ENCODE measurements at regions not wholly inside any gene's neighbourhood (a gene's known extent, or its start where the extent isn't known, plus 50 kb on each side); places are given as distances from the start of the nearest gene placed in this dataset.
"Not testable (repeated sequence)": the region's sequence is repeated elsewhere in the genome, so short reads cannot be mapped to it uniquely, and the experiment has no call there.

DNA sequence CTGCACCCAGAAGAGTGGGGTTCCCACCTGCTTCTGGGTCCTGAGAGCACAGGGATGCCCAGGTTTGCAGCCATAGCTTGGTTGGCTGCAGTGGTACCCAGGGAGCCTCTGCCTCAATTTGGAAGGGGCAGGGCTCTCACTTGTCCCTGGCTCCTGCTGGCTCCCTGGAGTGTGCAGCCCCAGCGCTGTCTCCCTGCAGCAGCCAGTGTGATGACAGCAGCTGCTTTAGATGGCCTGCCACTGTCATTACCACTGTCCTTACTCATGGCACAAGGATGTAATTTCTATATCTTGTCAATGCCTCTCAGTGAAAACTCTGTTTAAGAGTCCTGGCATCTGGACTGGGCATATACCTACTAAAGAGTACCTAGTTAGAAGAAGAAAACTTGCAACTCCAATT is 250.9 kb downstream of the KIF20B start:
- no peak for DNase-seq (ENCODE audit: low read depth)

DNA sequence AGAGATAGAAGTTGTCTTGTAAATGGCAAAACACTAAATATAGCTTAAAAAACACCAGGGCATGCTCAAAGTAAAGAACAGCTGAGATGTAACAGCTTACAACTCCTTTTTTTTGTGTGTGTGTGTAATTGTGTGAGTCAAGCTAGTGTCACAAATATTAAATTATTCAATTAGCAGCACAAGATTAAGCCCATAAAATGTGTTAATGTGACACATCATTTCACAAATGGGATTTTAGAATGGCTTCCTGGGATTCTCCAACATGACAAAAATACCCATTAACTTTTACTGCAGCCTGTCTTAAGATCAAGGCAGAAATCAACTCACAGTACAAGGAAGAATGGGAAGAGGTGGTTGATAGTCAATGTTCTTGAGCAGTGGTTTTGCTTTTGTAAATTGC is 251.4 kb downstream of the KIF20B start:
- DNase-seq (ENCODE audit: low read depth) = no peak

DNA sequence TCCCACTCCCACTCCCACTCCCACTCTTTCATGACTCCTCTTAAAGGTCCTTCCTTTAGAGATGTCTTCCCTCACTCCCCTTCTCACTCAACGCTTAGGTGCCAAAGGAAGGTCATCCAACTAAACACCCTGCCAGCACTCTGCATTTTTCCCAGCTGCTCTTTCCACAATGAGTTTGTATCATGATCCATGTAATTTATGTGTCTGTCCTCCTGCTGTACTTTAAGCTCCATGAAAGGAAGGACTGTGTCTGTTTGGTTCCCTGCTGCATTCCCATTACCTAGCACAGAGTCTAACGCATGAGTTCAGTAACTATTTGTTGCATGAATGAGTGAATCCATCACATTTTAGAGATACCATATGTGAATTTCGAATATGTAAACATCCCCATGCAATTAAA is 252.7 kb downstream of the KIF20B start:
- DNase-seq (ENCODE audit: low read depth) = no peak

DNA sequence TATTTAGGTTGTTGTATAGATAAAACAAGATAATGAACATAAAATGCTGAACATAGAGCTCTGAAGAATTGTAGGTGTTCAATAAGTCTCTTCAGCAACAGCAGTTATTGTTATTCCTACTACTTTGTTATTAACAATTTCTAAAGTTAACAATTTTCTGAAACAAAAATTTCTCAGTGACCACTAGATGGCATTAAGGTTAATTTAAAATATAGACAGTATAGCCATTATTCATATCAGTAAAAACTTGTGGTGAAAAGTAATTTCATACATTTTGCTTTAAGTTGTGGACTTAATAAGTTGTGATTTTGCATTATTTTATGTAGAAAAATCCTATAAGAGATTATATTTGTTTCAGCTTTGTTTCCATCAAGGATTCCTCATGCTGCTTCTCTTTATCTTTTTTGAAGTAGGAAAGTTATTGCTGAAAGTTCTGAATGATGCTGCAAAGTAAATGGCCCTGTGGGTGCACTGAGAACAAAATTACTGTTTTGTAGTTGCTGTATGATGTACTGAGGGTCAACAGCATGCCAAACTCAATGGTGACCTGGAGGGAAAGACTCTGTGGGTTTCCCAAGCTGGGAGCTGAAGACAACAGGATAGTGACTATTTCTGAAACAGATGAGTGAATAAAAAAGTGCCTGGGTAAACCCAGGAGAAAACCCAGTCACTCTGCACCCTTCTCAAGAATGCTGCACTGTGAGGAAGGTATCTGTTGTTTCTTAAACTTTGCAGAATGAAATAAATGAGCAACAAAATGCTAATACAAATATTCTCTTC is 253.6 kb downstream of the KIF20B start:
- no peak for DNase-seq (ENCODE audit: low read depth)

DNA sequence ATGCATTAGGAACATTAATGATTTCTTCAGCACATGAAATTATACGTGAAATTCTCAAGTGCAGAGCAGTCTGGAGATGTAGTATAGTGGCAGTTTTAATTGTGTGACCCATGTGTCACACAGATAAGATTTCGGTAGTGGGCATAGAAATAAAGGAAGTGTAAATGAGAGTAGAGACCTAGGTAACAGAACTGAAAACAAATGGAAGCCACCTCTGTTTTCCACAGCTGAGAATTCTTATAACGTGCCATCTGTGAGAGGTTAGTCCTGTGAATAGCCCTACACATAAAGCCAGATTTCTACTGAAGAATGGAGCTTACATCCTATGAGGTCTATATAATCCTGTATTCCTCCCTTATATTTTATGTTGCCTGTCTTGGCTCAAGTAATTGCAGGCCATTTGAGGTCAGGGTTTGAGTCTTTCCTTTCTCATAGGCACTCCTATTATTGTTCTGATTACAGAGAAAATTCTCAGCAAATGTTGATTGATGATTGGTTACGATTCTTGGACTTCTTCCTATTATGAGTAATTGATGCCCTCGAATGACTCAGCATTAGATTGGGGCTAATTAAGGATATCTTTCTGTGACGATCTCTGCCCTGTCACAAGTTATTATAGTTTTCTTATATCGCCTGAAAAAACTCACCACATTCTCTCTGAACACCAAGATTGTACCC is 258.2 kb downstream of the KIF20B start:
- no peak for DNase-seq (ENCODE audit: low read depth)

DNA sequence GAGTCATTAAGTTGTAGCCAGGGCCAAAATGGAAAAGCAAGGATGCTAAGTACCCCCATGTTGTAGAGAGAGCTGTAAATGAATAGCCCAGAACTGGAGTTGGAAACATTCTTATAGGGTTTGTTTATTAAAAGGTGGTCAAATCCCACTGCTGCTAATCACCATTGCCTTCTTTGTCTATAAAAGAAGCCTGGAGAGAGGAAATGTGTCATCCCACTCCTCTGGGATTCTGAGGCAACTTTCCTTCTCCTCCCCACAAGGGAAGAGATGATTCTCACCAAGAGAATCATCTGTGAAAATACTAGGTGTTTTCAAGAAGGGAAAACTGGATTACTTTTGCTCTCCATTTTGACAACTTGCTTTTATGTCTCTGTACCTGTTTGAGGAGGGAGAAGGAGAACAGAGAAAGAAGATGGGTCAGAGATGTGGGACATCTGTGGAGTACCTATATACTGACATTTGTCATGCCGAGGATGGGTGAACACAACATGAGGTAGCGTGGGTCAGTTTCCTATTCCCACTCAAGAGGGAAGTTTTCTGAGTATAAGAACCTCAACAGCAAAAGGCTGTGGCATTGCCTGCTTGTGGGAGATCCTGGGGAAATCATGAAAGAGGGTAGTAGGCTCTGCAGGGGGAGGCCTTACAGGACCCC is 262.2 kb downstream of the KIF20B start:
- DNase-seq (ENCODE audit: low read depth) = no peak

DNA sequence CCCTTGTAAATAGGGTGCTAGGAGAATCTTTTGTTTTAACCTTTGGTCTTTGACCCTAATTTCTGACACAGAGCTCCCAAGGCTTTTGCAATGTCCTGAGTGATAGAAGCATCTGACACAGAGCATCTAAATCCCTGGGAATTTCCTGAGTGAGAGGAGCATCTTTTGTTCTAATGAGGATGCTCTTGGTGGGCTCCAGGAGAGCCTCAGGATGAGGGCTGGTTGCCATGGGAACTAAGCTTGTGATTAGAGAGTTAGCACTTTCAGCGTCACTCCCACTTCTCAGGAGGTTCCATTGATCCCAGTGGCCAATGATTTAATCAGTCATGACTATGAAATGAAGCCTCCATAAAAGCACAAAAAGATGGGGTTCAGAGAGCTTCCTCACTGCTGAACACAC is 264.8 kb downstream of the KIF20B start:
- no peak for DNase-seq (ENCODE audit: low read depth)

DNA sequence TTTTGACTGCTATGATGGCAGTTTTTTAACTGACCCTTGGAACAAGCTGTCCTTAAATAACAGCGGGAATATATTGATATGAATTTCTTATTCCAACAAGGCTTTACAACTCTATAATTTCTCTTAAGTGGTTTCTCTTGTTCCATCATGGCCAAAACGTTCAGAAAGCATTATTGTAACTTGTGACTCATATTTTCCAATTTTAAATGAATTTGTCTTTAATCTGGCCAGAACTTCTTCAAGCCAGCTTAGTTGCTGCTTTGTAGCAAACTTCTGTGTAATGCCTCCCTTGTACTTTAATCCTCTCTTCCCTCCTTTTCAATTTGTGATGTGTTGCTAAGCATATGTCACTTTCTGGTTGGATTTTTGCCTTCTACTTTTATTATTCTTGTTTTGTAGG is 271.9 kb downstream of the KIF20B start:
- DNase-seq (ENCODE audit: low read depth) = no peak

DNA sequence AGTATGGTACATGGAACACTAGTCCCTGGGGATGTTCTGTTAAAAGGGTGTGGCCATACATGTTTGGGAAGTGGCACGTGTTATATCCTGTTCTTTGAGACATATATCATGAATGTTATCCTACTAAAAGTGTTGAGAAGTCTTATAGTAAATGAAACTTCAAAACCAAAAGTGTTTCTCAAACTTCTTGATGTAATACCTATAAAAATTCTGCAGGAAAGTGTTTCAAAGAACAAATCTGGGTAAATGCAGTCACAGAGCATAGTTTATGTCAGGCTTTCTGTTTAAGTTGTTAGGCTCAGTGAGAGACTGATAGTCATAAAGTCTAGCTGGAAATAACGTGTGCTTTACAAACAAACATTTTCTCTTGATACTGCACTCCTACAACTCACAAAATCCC is 273.7 kb downstream of the KIF20B start:
- no peak for DNase-seq (ENCODE audit: low read depth)

DNA sequence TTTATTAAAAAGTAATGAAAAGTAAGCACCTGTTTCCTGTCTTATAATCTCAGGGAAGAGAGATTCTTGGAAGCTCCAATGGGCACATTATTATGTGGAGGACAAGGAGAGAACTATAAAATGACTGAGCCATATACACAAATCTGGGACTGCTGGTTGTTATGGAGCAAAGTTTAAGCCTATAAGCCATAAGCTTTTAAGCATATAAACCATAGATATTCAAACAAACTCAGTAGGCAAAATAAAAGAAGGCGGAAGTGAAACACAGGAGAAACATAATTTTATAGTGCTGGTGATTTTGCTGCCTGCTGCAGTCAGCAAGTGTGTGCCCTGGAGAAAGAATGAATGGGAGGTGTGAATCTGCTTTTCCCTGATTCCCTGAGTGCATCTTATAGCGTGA is 274.4 kb downstream of the KIF20B start:
- no peak for DNase-seq (ENCODE audit: low read depth)

DNA sequence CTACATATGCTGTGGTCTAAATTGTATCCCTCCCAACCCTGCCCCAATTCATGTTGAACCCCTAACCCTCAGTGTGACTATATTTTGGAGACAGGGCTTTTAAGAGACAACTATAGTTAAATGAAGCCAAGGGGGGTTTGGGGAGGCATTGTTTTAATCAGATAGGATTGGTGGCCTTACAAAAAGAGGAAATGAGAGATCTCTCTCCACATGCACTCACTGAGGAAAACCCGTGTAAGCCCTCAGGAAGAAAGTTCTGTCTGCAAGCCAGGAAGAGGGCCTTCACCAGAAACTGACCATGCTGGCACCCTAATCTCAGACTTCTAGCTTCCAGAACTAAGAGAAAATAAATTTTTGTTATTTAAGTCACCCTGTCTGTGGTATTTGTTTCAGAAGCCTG is 276.7 kb downstream of the KIF20B start:
- DNase-seq (ENCODE audit: low read depth) = no peak

DNA sequence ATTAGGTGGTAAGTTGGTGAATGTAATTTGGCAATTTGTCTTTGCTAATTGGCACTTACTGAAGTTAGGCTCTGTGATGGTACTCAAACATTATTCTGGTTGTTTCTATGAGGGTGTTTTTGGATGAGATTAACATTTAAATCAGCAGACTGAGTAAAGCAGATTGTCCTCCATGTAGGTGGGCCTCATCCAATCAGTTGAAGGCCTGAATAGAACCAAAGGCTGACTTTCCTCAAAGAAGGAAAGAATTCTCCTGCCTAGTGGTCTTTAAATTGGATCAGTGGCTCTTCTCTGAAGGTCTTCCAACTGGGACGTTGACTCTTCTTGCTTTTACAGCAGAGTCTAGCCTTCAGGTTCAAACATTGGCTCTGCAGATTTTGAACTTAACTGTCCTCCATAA is 278.3 kb downstream of the KIF20B start:
- no peak for DNase-seq (ENCODE audit: low read depth)

DNA sequence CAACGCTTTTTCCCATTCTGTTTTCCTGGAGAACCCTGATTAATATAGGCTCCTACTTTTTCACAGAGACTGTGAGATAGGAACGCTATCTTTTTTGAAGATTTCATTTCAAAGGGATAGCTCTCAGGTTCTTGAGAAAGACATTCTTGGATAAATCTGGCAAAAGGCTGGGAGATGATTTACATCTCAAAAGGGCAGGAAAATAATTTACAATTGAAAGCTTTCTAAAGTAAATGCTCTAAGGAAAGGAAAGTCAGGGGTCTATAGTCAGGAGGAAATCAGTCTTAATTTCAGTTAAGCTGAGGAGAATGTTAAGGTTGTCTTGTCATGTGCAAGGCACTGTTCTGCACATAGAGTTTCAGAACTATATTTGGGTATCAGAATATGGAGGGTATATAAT is 278.8 kb downstream of the KIF20B start:
- no peak for DNase-seq (ENCODE audit: low read depth)

DNA sequence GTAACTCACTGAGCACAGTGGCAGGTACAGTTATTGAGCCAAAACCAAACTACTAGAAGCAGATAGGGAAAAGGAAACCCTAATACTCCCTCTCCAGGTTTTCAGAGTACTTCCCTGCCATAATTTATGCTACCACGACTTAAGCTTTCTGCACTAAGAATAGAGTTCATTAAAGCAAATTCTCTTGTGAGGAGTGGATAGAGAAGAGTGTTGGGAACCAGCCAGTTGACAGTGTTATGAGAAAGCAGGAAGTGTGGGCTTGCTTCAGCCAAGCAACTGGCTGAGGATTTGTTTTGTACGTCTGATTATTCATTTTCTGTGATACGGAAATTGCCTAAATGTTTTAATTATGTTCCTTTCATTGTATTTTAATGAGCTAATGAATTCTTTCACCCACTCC is 280.5 kb downstream of the KIF20B start:
- DNase-seq (ENCODE audit: low read depth) = no peak

DNA sequence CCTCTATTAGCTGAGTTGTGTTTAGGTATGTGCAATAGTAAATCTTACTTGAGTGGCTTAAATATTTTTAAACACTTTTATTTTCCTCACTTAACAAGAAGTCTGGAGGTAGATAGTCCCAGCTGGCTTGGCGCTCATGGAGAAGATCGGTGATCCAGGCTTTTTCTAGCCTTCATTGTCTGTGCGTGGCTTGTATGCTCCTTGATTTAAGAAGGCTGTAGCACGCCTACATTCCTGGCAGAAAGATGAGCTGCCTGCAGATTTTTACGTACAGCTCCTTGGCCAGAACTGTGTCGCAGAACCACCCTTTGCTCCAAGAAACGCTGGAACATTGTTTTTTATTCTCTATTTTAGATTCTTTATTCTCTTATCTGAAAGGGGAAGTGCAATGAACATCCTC is 284.1 kb downstream of the KIF20B start:
- no peak for DNase-seq (ENCODE audit: low read depth)

DNA sequence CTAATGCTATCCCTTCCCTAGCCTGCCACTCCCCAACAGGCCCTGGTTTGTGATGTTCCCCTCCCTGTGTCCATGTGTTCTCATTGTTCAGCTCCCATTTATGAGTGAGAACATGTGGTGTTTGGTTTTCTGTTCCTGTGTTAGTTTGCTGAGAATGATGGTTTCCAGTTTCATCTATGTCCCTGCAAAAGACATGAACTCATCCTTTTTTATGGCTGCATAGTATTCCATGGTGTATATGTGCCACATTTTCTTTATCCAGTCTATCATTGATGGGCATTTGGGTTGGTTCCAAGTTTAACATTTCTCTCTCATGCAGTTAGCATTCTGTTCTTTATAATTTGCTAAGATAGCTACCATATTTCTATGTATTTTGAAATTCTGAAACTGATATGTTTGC is 287.0 kb downstream of the KIF20B start:
- not testable (repeated sequence) for DNase-seq (ENCODE audit: low read depth)

DNA sequence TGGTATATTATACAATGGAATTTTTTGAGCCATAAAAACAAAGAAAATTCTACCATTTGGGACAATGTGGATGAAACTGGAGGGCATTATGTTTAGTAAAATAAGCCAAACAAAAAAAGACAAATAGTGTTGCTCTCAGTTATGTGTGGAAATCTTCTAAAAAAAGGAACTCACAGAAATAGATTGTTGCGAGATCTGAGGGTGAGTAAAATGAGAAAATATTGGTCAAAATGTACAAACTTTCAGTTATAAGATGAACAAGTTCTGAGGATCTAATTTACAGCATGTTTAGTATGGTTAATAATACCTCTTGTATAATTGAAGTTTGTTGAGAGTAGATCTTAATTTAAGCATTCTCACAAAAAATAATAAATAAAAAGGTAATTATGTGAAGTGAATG is 291.2 kb downstream of the KIF20B start:
- DNase-seq (ENCODE audit: low read depth) = no peak

DNA sequence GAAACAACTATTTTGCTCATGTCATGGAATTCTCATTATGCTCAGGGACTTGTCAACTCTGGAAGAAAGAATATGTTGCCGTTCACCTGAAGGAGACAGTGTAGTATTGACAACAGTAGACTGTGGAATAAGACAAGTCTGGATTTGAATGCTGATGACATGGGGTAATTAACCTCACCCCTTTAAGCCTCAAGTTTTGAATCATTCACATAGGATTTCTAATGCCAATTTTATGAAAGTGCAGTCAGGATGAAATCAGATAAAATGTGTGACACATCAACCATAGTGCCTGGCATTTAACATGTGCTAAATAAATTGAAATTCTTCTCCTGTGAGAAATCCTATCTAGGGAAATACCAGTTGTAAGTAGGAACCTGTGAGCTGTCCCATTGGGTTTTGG is 305.8 kb downstream of the KIF20B start:
- no peak for DNase-seq (ENCODE audit: low read depth)

DNA sequence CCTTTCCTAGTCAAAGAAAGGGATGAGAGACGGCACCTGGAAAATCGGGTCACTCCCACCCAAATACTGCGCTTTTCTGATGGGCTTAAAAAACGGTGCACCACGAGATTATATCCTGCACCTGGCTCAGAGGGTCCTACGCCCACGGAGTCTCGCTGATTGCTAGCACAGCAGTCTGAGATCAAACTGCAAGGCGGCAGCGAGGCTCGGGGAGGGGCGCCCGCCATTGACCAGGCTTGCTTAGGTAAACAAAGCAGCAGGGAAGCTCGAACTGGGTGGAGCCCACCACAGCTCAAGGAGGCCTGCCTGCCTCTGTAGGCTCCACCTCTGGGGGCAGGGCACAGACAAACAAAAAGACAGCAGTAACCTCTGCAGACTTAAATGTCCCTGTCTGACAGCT is 309.9 kb downstream of the KIF20B start:
- not testable (repeated sequence) for DNase-seq (ENCODE audit: low read depth)

DNA sequence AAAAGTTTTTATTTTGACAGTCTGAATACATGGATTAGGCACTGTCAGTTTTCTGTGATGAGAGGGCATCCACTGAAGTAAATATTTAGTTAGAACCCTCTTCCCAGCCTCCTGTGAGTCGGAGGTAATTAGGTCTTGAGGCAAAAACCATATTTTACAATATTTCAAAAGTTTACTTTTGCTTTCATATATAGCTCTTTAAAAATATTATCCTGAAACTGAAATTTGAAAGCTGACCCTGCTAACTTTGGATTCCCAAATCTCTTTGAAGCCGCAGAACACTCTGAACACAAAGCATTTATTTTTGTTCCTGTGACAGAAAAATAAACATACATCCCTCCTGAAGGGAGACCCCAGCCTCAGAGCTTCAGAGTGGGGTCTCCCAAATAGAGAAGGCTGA is 317.4 kb downstream of the KIF20B start:
- no peak for DNase-seq (ENCODE audit: low read depth)

DNA sequence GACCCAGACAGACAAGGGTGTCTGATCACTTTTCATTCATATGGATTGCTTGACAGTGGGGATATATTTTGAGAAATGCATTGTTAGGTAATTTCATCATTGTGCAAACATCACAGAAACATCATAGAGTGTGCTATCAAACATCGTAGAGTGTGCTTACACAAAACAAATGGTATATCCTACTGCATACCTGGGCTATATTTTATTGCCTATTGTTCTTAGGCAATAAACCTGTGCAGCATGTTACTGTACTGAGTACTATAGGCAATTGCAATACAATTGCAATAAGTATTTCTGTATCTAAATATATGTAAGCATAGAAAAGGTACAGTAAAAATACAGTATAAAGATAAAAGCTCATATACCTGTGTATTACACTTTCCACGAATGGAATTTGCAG is 319.1 kb downstream of the KIF20B start:
- no peak for DNase-seq (ENCODE audit: low read depth)

DNA sequence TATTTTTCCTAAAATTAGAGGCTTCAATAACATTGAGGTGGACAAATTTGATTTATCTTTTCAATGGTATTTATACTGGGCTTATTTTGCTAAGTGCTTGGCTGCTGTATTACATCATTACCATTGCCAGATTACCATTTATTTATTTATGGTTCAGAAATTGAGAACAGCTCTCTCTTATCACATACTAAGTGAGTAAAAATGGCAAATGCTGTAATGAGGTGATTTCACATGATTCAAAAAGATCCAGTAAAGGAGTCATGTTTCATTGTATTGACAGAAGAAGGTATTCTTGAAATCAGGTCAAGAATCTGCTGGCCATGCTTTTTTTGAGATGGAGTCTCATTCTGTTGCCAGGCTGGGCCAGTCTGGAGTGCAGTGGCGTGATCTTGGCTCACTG is 322.6 kb downstream of the KIF20B start:
- DNase-seq (ENCODE audit: low read depth) = no peak

DNA sequence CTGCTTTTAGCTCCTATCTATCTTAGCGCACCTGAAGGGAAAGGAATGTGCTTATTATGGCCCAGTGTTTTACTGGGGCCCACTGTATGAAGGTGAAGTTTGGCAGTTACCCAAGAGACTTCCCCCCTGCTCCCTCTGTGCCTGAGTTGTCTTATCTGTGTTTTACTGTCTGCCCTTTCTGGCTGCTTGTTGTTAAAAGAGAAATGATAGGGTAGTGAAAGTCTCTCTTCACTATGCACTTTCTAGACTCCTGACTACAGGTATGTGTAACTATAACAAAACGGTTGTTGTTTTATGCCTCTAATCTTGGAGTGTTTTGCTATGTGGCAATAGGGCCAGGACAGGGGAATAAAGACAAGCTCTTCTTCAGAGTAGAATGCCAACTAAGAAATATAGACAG is 326.9 kb downstream of the KIF20B start:
- DNase-seq (ENCODE audit: low read depth) = no peak

DNA sequence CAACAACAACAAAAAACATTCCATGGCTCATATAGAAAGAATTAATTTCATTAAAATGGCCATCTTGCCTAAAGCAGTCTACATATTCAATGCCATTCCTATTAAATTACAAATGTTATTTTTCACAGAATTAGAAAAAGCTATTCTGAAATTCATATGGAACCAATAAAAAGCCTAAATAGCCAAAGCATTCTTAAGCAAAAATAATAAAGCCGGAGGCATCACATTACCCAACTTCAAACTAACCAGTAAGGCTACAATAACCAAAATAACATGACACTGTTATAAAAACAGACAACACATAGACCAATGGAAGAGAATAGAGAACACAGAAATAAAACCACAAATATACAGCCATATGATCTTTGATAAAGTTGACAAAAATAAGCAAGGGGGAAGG is 330.4 kb downstream of the KIF20B start:
- no peak for DNase-seq (ENCODE audit: low read depth)

All from stimulated activated CD8-positive, alpha-beta memory T cell treated with anti-CD3 and anti-CD28 coated beads, Interleukin-15, amount 100 ng/mL, for 24 hours (primary cell).